ENCODE measurements at regions not wholly inside any gene's neighbourhood (a gene's known extent, or its start where the extent isn't known, plus 50 kb on each side); places are given as distances from the start of the nearest gene placed in this dataset.

GRCh38 chr7:144937199-144937598 is 101.3 kb upstream of the TPK1 start:
- TF ChIP-seq POLR2A (IDR thresholded peaks at IDR 0.05; ENCODE audit: control extremely low read depth in 1 of 2, low read depth in 2 of 2, low read length in 2 of 2), result no peak
- TF ChIP-seq CREB1 (IDR thresholded peaks at IDR 0.05), result no peak
- no peak for TF ChIP-seq SP1 (IDR thresholded peaks at IDR 0.05; ENCODE audit: low read depth, low read length)
